Skeletal muscle cell (primary cell): ENCODE measurements at regions not wholly inside any gene's neighbourhood (a gene's known extent, or its start where the extent isn't known, plus 50 kb on each side); places are given as distances from the start of the nearest gene placed in this dataset.
A peak's percentile ranks its signal among the peaks of the same experiment; 100 is the strongest.

ENCODE experiments used
- DNase-seq: peaks from one replicate; pipeline ENCODE4 v3.0.0-alpha.2; 2010; ENCODE audit warnings: low read depth
- H3K4me3 ChIP-seq: 2 replicates; pipeline ENCODE4 v1.5.1; 2011; ENCODE audit warnings: low read depth, mild to moderate bottlenecking, control low read depth, low read length, moderate library complexity

GRCh38 chr17:17416400-17417360, 60.1 kb upstream of the MED9 start:
- no peak overlapping the region for H3K4me3 ChIP-seq
- DNase-seq, result peak; percentile 64

DNA sequence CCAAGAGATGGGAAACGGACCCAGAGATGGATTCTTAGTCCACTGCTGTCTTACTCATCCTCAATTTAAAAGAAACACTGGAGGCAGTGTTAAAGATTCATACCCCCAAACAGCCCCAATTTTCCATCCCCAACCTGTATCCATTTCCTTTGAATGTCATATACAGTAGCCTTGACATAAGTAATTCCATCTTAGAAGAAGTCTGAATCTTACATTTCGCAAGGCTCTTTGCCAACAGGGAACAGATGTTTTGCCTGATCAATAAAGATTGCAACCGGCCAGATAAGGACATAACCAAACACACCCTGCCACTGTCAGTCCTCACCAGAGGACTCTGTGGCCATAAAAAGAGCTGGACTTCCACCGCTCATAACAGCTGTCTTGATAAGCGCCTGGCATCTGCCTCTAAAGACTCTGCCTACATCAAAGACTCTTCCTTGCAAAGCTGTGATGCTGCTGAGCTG, 59.0 kb upstream of the MED9 start:
- DNase-seq, result no peak
- no peak overlapping the region for H3K4me3 ChIP-seq

- DNase-seq, result no peak
- H3K4me3 ChIP-seq, result no peak overlapping the region
These were observed 57.6 kb upstream of the MED9 start for GRCh38 chr17:17419166-17419565.

- no peak overlapping the region for H3K4me3 ChIP-seq
- no peak for DNase-seq
These were observed 57.2 kb upstream of the MED9 start for GRCh38 chr17:17419631-17420030.

DNA sequence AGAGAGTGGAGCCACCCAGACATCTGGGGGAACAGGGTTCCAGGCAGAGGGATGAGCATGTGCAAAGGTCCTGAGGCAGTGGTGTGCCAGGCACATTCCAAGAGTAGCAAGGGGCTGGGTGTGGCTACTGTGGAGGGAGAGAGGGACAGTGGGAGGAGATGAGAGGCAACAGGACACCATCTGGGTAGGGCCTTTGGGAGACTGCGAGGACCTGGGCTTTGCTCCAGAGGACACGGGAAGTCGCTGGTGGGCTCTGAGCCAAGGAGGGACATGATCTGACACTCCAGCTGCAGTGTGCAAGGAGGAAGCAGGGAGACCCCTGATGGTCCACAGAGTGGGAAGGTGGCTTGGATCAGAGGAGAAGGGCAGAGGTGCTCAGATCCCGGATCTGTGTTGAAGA, 56.7 kb upstream of the MED9 start:
- H3K4me3 ChIP-seq, result no peak overlapping the region
- no peak for DNase-seq

DNA sequence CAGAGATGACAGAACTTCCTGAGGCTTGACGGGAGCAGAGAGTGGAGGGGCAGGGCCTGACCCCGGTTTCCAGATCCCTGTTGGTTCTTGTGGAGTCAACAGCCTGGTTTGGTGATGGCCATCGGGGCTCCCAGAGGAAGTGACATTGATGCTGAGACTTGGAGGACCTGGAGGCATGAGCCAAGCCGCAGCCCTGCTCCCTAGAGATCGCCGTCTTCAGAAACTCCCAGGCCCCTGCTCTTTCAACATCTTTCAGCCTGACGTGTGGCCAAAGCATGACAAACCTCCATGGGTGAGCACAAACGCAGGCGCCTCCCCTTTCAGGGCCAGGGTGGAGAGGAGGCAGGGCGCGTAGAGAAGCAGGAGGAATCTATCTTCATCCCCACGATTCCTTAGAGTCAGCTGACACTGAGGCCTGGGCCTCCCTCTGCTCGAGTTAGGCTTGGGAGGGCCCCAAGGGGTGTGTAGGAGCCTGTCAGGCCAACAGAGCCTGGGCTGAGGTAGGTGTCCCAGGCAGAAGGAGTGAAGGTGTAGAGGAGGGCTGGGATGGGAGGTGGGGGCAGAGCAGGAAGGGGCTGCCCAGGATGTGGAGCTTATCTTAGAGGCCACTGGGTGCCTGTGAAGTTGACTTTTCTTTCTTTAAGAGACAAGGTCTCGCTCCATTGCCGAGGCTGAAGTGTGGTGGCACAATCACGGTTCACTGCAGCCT, 56.1 kb upstream of the MED9 start:
- no peak overlapping the region for H3K4me3 ChIP-seq
- DNase-seq, result peak; percentile 98

DNA sequence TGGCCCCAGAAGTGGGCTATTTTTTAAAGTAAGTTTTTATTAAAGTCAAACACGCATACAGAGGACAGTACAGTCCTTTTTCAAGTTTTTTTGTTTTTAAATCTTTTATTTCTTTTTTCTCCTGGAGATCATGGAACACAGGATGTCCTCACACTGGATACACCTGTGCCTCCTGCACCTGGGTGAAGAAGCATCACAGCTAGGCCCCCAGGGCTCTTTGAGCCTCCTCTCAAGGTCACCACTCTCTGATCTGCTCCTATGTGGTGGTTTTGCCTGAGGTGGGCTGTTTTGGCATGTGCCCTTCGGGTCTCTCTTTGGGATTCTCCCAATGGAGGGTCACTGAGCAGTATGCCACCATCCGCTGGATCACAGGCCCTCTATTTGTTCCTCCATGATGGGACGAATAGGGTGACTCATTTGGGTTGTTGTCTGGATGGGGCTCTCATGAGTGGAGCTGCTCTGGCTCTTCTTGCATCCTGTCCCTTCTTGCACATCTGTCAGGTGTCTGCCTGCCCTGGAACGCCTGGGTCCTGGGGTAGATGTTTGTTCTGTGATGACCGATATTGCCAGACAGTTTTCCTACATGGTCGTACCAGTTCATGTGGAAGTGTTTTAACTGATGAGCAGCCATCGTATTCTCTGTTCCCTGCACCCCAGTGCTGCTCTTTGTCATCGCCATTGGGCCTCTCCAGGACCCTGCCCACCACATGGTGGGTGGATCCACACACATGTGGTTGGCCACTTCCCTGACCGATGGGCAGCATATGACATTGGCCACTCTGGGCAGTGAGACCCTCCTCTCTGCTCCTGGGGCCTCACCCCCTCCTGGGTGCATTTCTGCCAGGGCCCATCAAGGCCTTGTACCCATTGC, 55.2 kb upstream of the MED9 start:
- DNase-seq, result no peak
- no peak overlapping the region for H3K4me3 ChIP-seq

DNA sequence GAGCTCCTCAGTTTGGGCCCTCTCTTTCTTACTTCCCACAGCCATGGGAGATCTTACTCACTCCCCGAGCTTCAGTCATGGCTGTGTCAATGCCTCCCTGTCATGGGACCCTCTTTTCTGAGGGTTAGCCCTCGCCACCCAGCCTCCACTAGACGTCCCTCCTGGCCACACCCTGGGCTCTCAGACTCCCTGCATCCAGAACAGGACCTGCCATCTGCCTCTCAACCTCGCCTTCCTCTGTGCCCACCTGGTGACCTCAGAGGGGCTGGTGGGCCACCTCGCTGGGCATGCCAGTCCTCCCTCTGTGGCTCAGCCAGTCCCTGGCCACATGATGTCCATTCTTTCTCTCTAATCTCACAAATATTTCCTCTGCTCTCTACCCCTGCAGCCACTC, 54.6 kb upstream of the MED9 start:
- no peak for DNase-seq
- H3K4me3 ChIP-seq, result no peak overlapping the region

DNA sequence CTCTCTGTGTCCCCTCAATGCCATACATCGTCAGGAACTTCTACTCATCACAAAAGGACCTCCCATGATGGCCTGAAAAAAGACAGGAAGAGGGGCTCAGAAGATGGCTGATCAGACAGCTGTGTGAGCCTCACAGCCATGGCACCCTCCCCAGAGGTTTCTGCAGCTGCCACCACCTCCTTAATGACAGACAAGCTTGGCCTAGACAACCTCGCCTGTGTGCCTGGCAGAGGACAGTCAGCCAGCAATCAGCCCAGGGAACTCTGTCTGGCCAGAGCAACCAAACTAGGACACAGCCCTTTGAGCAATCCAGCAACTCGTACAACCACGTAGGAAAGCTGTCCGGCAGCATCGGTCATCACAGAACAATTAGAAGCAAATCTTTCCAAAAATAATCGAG, 54.2 kb upstream of the MED9 start:
- H3K4me3 ChIP-seq, result no peak overlapping the region

DNA sequence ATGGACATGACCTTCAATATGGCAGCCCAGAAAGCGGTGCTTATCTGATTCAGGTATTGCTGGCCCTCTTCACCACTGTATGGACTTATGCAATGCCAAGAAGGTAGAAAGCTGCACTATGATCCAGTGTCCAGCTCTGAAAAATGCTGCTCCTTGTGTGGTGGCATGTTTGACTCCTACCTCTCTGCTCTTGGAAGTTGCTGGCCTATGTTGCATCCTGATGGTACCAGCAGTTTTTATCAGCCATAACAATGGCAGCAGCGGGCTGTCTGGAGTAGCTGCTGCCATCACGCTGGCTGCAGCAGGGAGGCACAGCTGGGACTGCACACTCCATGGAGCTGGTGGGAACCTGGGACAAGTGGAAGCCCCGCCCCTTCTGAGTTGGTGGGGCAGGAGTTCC, 53.1 kb upstream of the MED9 start:
- no peak overlapping the region for H3K4me3 ChIP-seq
- DNase-seq, result no peak

More for the DNA sequence above, 54.2 kb upstream of the MED9 start:
- no peak for DNase-seq

- no peak overlapping the region for H3K4me3 ChIP-seq
- DNase-seq, result no peak
These were observed 52.2 kb upstream of the MED9 start for GRCh38 chr17:17424552-17424951.

GRCh38 chr17:17425005-17425404, 51.8 kb upstream of the MED9 start:
- no peak overlapping the region for H3K4me3 ChIP-seq
- DNase-seq, result no peak

GRCh38 chr17:17425591-17425990, 51.2 kb upstream of the MED9 start:
- DNase-seq, result no peak
- no peak overlapping the region for H3K4me3 ChIP-seq

DNA sequence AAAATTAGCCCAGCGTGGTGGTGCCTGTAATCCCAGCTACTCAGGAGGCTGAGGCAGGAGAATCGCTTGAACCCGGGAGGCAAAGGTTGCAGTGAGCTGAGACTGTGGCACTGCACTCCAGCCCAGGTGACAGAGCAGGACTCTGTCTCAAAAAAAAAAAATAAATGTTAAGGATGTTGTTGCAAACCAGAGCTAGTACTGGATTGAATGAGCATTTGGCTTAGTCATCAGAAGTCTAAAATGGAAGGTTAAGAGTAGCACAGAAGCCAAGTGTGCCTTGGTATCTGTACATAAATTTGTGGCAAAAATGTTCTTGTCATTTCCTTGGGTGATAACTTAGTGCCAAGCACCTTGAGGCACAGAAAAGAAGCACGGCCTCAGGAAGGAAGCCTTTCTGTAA, 50.6 kb upstream of the MED9 start:
- DNase-seq, result no peak
- H3K4me3 ChIP-seq, result no peak overlapping the region
